HepG2 (cell line): ENCODE measurements at regions not wholly inside any gene's neighbourhood (a gene's known extent, or its start where the extent isn't known, plus 50 kb on each side); places are given as distances from the start of the nearest gene placed in this dataset.

Source experiments
- ISL2 ChIP-seq: sonication (generic); formaldehyde crosslinking; IDR thresholded peaks from 2 replicates; pipeline ENCODE4 v1.5.0; 2020; ENCODE audit warnings: missing genetic modification reagents
- MAF1 ChIP-seq: sonication (generic); formaldehyde crosslinking; IDR thresholded peaks from 2 replicates; pipeline ENCODE4 v1.5.0; 2020; ENCODE audit warnings: missing genetic modification reagents, borderline replicate concordance
- NBN ChIP-seq: fragments of 450-650 bp; conservative IDR thresholded peaks from 2 replicates; pipeline ENCODE4 v1.6.1; 2017
- NFKBIZ ChIP-seq: IDR thresholded peaks from 2 replicates; pipeline ENCODE4 v1.6.1; 2018; ENCODE audit warnings: missing genetic modification reagents, missing compliant biosample characterization
- PRDM15 ChIP-seq: sonication (generic); formaldehyde crosslinking; IDR thresholded peaks from 2 replicates; pipeline ENCODE4 v1.4.0; 2020; ENCODE audit warnings: missing genetic modification reagents
- SNAPC4 ChIP-seq: sonication (generic); formaldehyde crosslinking; IDR thresholded peaks from 2 replicates; pipeline ENCODE4 v1.4.0; 2020; ENCODE audit warnings: mild to moderate bottlenecking, missing genetic modification reagents
- U2AF2 ChIP-seq: fragments of 200-400 bp; formaldehyde crosslinking; IDR thresholded peaks from 2 replicates; pipeline ENCODE4 v1.6.1; 2017; ENCODE audit warnings: low read depth, mild to moderate bottlenecking, low read length
- ZFP37 ChIP-seq: sonication (generic); formaldehyde crosslinking; IDR thresholded peaks from 2 replicates; pipeline ENCODE4 v1.4.0; 2020; ENCODE audit warnings: missing genetic modification reagents, borderline replicate concordance

- TF ChIP-seq SNAPC4 (CRISPR knock-in tag) (no peak), MAF1 (CRISPR knock-in tag) (no peak), PRDM15 (CRISPR knock-in tag) (no peak), ZFP37 (no peak), ISL2 (CRISPR knock-in tag) (no peak), U2AF2 (no peak), NBN (no peak), NFKBIZ (CRISPR knock-in tag) (no peak)
These were observed 505.2 kb downstream of the RMST start (continued) for GRCh38 chr12:97967831-97968230.
